ENCODE measurements at regions not wholly inside any gene's neighbourhood (a gene's known extent, or its start where the extent isn't known, plus 50 kb on each side); places are given as distances from the start of the nearest gene placed in this dataset.

- no peaks in the 10 kb centered on the region for H3F3A ChIP-seq (replicated peaks; ENCODE audit: low read depth)
- no peak overlapping the region for H3K4me3 ChIP-seq
- H3K9me2 ChIP-seq (ENCODE audit: insufficient read depth) = 0 out of 2 replicates have a peak, but pooled peaks cover 3% of the 10 kb centered on the region
- no peak for TF ChIP-seq JUNB (IDR thresholded peaks at IDR 0.05; ENCODE audit: unreplicated experiment)
- H3K9me3 Mint-ChIP-seq = no peaks in the 10 kb centered on the region
- no peak overlapping the region for H3K4me3 Mint-ChIP-seq
- no peak overlapping the region for H3K4me2 ChIP-seq
- no peaks in the 10 kb centered on the region for H3K79me2 ChIP-seq (replicated peaks; ENCODE audit: insufficient read depth)
- no peaks in the 10 kb centered on the region for H3K4me1 ChIP-seq (ENCODE audit: insufficient read depth)
- no peak overlapping the region for H3K27ac Mint-ChIP-seq
- H3K27me3 ChIP-seq (ENCODE audit: insufficient read depth) = no peaks in the 10 kb centered on the region
- no peaks in the 10 kb centered on the region for H3K4me1 Mint-ChIP-seq
- no peaks in the 10 kb centered on the region for H3K36me3 ChIP-seq (ENCODE audit: insufficient read depth)
- H2AFZ ChIP-seq = no peak overlapping the region
- ATAC-seq = no peak
- no peaks in the 10 kb centered on the region for H3K36me3 Mint-ChIP-seq (ENCODE audit: low read depth)
- H3K27ac ChIP-seq (ENCODE audit: low read depth) = no peak overlapping the region
- H4K20me1 ChIP-seq (replicated peaks; ENCODE audit: insufficient read depth) = no peaks in the 10 kb centered on the region
- DNase-seq (ENCODE audit: low spot score) = no peak
- H3K27me3 Mint-ChIP-seq (ENCODE audit: insufficient read depth, low read depth, poor library complexity) = peaks cover 2% of the 10 kb centered on the region
Observed at GRCh38 chr7:13231216-13231615, 543.8 kb downstream of the ARL4A start.

- H3K4me1 Mint-ChIP-seq = peaks cover 3% of the 10 kb centered on the region; the same call in 2 of the 3 replicates
- no peaks in the 10 kb centered on the region for H3F3A ChIP-seq (replicated peaks; ENCODE audit: low read depth)
- H3K9me2 ChIP-seq (ENCODE audit: insufficient read depth) = no peaks in the 10 kb centered on the region
- H2AFZ ChIP-seq = no peak overlapping the region
- H3K27me3 ChIP-seq (ENCODE audit: insufficient read depth) = no peaks in the 10 kb centered on the region
- no peaks in the 10 kb centered on the region for H3K4me1 ChIP-seq (ENCODE audit: insufficient read depth)
- H3K27ac ChIP-seq (ENCODE audit: low read depth) = no peak overlapping the region
- no peak for TF ChIP-seq EZH2 (IDR thresholded peaks at IDR 0.05; ENCODE audit: low read depth, unreplicated experiment)
- no peak for TF ChIP-seq REST (IDR thresholded peaks at IDR 0.05; ENCODE audit: unreplicated experiment)
- no peak for TF ChIP-seq POLR2AphosphoS5 (IDR thresholded peaks at IDR 0.05; ENCODE audit: low read depth)
- TF ChIP-seq, protein P1, sequence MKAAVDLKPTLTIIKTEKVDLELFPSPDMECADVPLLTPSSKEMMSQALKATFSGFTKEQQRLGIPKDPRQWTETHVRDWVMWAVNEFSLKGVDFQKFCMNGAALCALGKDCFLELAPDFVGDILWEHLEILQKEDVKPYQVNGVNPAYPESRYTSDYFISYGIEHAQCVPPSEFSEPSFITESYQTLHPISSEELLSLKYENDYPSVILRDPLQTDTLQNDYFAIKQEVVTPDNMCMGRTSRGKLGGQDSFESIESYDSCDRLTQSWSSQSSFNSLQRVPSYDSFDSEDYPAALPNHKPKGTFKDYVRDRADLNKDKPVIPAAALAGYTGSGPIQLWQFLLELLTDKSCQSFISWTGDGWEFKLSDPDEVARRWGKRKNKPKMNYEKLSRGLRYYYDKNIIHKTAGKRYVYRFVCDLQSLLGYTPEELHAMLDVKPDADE (IDR thresholded peaks at IDR 0.05) = no peak
- TF ChIP-seq ZNF462 (CRISPR knock-in tag; IDR thresholded peaks at IDR 0.05) = no peak
- no peak for TF ChIP-seq NANOG (IDR thresholded peaks at IDR 0.05; ENCODE audit: borderline replicate concordance)
- no peak for TF ChIP-seq ZNF331 (CRISPR knock-in tag; IDR thresholded peaks at IDR 0.05; ENCODE audit: low read depth)
- no peak for TF ChIP-seq STAT1 (IDR thresholded peaks at IDR 0.05; ENCODE audit: unreplicated experiment)
- no peak for TF ChIP-seq ZNF114 (CRISPR knock-in tag; IDR thresholded peaks at IDR 0.05)
- no peak for ATAC-seq
- no peaks in the 10 kb centered on the region for H3K27me3 Mint-ChIP-seq (ENCODE audit: insufficient read depth, low read depth, poor library complexity)
- no peak for DNase-seq (ENCODE audit: low spot score)
- no peak overlapping the region for H3K4me3 Mint-ChIP-seq
- H4K20me1 ChIP-seq (replicated peaks; ENCODE audit: insufficient read depth) = no peaks in the 10 kb centered on the region
- no peaks in the 10 kb centered on the region for H3K36me3 Mint-ChIP-seq (ENCODE audit: low read depth)
- H3K4me3 ChIP-seq = no peak overlapping the region
- no peaks in the 10 kb centered on the region for H3K36me3 ChIP-seq (ENCODE audit: insufficient read depth)
- no peak overlapping the region for H3K4me2 ChIP-seq
- H3K79me2 ChIP-seq (replicated peaks; ENCODE audit: insufficient read depth) = no peaks in the 10 kb centered on the region
- H3K27ac Mint-ChIP-seq = no peak overlapping the region
- no peaks in the 10 kb centered on the region for H3K9me3 Mint-ChIP-seq
Observed at GRCh38 chr7:13235436-13235835, 548.0 kb downstream of the ARL4A start.

Measured in GM23338 (cell line).